HepG2 (cell line): ENCODE measurements at regions not wholly inside any gene's neighbourhood (a gene's known extent, or its start where the extent isn't known, plus 50 kb on each side); places are given as distances from the start of the nearest gene placed in this dataset.

Experiments
- GABPA ChIP-seq, 2 experiments: IDR thresholded peaks; 2 replicates each; pipeline ENCODE4 v1.6.1; 2011 to 2016; ENCODE audit warnings: low read depth in 2 of 2, low read length in 1 of 2, missing biosample characterization in 1 of 2, missing genetic modification characterization in 1 of 2
- ISX ChIP-seq: sonication (generic); formaldehyde crosslinking; conservative IDR thresholded peaks from 2 replicates; pipeline ENCODE4 v1.5.0; 2020; ENCODE audit warnings: missing genetic modification reagents
- MAFK ChIP-seq, 2 experiments: IDR thresholded peaks in 1 of 2; conservative IDR thresholded peaks in 1 of 2; 2 replicates each; pipeline ENCODE4 v1.6.1; 2011; ENCODE audit warnings: improper control_type of control experiment in 2 of 2, low read length in 2 of 2
- MXI1 ChIP-seq: IDR thresholded peaks from 3 replicates; pipeline ENCODE4 v1.6.1; 2012; ENCODE audit warnings: low read depth, low read length, inconsistent platforms, borderline replicate concordance
- POLR2AphosphoS5 ChIP-seq: IDR thresholded peaks from 2 replicates; pipeline ENCODE4 v1.6.1; 2012; ENCODE audit warnings: low read depth, low read length
- SALL1 ChIP-seq: sonication (generic); formaldehyde crosslinking; IDR thresholded peaks from 2 replicates; pipeline ENCODE4 v1.8.0; 2022; ENCODE audit warnings: mild to moderate bottlenecking, missing genetic modification reagents
- ZNF3 ChIP-seq: IDR thresholded peaks from 2 replicates; pipeline ENCODE4 v1.7.0; 2017; ENCODE audit warnings: inconsistent platforms
- ZNF30 ChIP-seq: sonication (generic); formaldehyde crosslinking; IDR thresholded peaks from 2 replicates; pipeline ENCODE4 v1.5.0; 2020; ENCODE audit warnings: mild to moderate bottlenecking, missing genetic modification reagents
- ZNF460 ChIP-seq: sonication (generic); formaldehyde crosslinking; IDR thresholded peaks from 2 replicates; pipeline ENCODE4 v1.5.1; 2020; ENCODE audit warnings: missing genetic modification reagents, mild to moderate bottlenecking, borderline replicate concordance
- TF ChIP-seq, protein P1 (sequence below): sonication (generic); formaldehyde crosslinking; IDR thresholded peaks from 2 replicates; pipeline ENCODE4 v1.9.0; 2022; ENCODE audit warnings: low read depth, missing genetic modification reagents
- TF ChIP-seq, protein P2 (sequence below): sonication (generic); formaldehyde crosslinking; IDR thresholded peaks from 2 replicates; pipeline ENCODE4 v1.4.0; 2020; ENCODE audit warnings: missing genetic modification reagents

DNA sequence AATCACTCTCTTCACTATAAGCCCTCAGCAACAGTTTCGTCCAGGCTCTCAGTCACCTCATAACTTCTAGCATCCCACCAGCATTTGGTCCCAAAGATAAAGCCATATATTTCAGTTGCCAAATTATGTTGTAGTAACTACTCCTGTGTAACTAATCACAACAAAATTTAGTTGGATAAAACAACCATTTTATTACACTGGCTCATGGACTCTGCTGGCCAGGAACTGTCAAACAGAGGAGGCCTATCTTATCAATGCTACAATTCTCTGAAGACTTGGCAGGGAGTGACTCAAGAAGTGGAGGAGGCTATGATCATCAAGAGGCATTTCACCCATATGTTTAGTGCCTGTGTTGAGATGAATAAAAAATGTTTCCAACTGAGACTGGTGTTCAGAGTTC lies 1082.3 kb upstream of the GJE1 start:
- TF ChIP-seq POLR2AphosphoS5: no peak
- TF ChIP-seq ZNF460 (CRISPR knock-in tag): no peak
- TF ChIP-seq GABPA (IDR thresholded peaks at IDR 0.05; ENCODE audit: low read depth, low read length): no peak
- TF ChIP-seq GABPA (CRISPR knock-in tag; IDR thresholded peaks at IDR 0.05; ENCODE audit: low read depth): no peak
- TF ChIP-seq, protein P1, sequence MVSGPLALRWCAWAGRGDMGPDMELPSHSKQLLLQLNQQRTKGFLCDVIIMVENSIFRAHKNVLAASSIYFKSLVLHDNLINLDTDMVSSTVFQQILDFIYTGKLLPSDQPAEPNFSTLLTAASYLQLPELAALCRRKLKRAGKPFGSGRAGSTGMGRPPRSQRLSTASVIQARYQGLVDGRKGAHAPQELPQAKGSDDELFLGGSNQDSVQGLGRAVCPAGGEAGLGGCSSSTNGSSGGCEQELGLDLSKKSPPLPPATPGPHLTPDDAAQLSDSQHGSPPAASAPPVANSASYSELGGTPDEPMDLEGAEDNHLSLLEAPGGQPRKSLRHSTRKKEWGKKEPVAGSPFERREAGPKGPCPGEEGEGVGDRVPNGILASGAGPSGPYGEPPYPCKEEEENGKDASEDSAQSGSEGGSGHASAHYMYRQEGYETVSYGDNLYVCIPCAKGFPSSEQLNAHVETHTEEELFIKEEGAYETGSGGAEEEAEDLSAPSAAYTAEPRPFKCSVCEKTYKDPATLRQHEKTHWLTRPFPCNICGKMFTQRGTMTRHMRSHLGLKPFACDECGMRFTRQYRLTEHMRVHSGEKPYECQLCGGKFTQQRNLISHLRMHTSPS (CRISPR knock-in tag): no peak
- no peak for TF ChIP-seq ISX
- no peak for TF ChIP-seq ZNF3 (CRISPR knock-in tag)
- TF ChIP-seq MXI1: no peak
- TF ChIP-seq ZNF30 (CRISPR knock-in tag): no peak
- TF ChIP-seq MAFK (conservative IDR thresholded peaks at IDR 0.05 in 1 of 2, IDR thresholded peaks at IDR 0.05 in 1 of 2; ENCODE audit: low read length in 2 of 2): no peak
- TF ChIP-seq, protein P2, sequence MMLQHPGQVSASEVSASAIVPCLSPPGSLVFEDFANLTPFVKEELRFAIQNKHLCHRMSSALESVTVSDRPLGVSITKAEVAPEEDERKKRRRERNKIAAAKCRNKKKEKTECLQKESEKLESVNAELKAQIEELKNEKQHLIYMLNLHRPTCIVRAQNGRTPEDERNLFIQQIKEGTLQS (CRISPR knock-in tag): no peak
- no peak for TF ChIP-seq SALL1 (CRISPR knock-in tag)
